ENCODE measurements at regions not wholly inside any gene's neighbourhood (a gene's known extent, or its start where the extent isn't known, plus 50 kb on each side); places are given as distances from the start of the nearest gene placed in this dataset.

- no peak for TF ChIP-seq CTCF (IDR thresholded peaks at IDR 0.05; ENCODE audit: poor library complexity)
- TF ChIP-seq EZH2 (IDR thresholded peaks at IDR 0.05; ENCODE audit: borderline replicate concordance) = no peak
- TF ChIP-seq EZH2phosphoT487 (IDR thresholded peaks at IDR 0.05; ENCODE audit: low read depth, severe bottlenecking, unreplicated experiment) = no peak
- Histone ChIP-seq H3K27me3 (no peaks in the 10 kb centered on the region), H3K9me3 (ENCODE audit: low read depth) (no peaks in the 10 kb centered on the region), H3K36me3 (replicated peaks; ENCODE audit: insufficient read depth, low read depth) (no peaks in the 10 kb centered on the region), H4K20me1 (ENCODE audit: insufficient read depth, poor library complexity, severe bottlenecking) (no peaks in the 10 kb centered on the region), H3K4me3 (no peak overlapping the region), H3K4me2 (no peak overlapping the region), H3K27ac (no peak overlapping the region), H2AFZ (no peak overlapping the region), H3K79me2 (no peaks in the 10 kb centered on the region), H3K9me2 (replicated peaks; ENCODE audit: insufficient read depth) (no peaks in the 10 kb centered on the region), H3K4me1 (ENCODE audit: insufficient read depth) (no peaks in the 10 kb centered on the region)
- no peak for DNase-seq (ENCODE audit: low spot score)
- 90% methylated on average over 1 of the region's 1 CpG for WGBS (ENCODE audit: low lambda C conversion rate, missing lambda C conversion rate)
These were observed 239.4 kb downstream of the KCNJ2 start for GRCh38 chr17:70408768-70409167.

- Histone ChIP-seq H3K9me3 (ENCODE audit: low read depth) (no peaks in the 10 kb centered on the region), H3K27ac (no peak overlapping the region), H4K20me1 (ENCODE audit: insufficient read depth, poor library complexity, severe bottlenecking) (no peaks in the 10 kb centered on the region), H3K4me2 (no peak overlapping the region), H3K9me2 (replicated peaks; ENCODE audit: insufficient read depth) (no peaks in the 10 kb centered on the region), H3K4me1 (ENCODE audit: insufficient read depth) (no peaks in the 10 kb centered on the region), H2AFZ (no peak overlapping the region), H3K27me3 (no peaks in the 10 kb centered on the region), H3K36me3 (replicated peaks; ENCODE audit: insufficient read depth, low read depth) (no peaks in the 10 kb centered on the region), H3K4me3 (no peak overlapping the region), H3K79me2 (no peaks in the 10 kb centered on the region)
- DNase-seq (ENCODE audit: low spot score) = no peak
- TF ChIP-seq CTCF (IDR thresholded peaks at IDR 0.05; ENCODE audit: poor library complexity) = no peak
- TF ChIP-seq EZH2phosphoT487 (IDR thresholded peaks at IDR 0.05; ENCODE audit: low read depth, severe bottlenecking, unreplicated experiment) = no peak
- TF ChIP-seq EZH2 (IDR thresholded peaks at IDR 0.05; ENCODE audit: borderline replicate concordance) = no peak
- 49% methylated on average over 3 of the region's 3 CpGs for WGBS (ENCODE audit: low lambda C conversion rate, missing lambda C conversion rate)
These were observed 245.0 kb downstream of the KCNJ2 start for GRCh38 chr17:70414300-70414699.

GRCh38 chr17:70420861-70421445 lies 251.6 kb downstream of the KCNJ2 start:
- H3K9me2 ChIP-seq (replicated peaks; ENCODE audit: insufficient read depth) = no peaks in the 10 kb centered on the region
- no peak for DNase-seq (ENCODE audit: low spot score)
- no peak overlapping the region for H2AFZ ChIP-seq
- no peaks in the 10 kb centered on the region for H3K79me2 ChIP-seq
- no peaks in the 10 kb centered on the region for H4K20me1 ChIP-seq (ENCODE audit: insufficient read depth, poor library complexity, severe bottlenecking)
- no peaks in the 10 kb centered on the region for H3K9me3 ChIP-seq (ENCODE audit: low read depth)
- no peak for TF ChIP-seq EZH2phosphoT487 (IDR thresholded peaks at IDR 0.05; ENCODE audit: low read depth, severe bottlenecking, unreplicated experiment)
- no peak for TF ChIP-seq CTCF (IDR thresholded peaks at IDR 0.05; ENCODE audit: poor library complexity)
- TF ChIP-seq EZH2 (IDR thresholded peaks at IDR 0.05; ENCODE audit: borderline replicate concordance) = no peak
- 94% methylated on average over 2 of the region's 2 CpGs for WGBS (ENCODE audit: low lambda C conversion rate, missing lambda C conversion rate)
- H3K27ac ChIP-seq = no peak overlapping the region
- no peaks in the 10 kb centered on the region for H3K27me3 ChIP-seq
- H3K4me2 ChIP-seq = no peak overlapping the region
- H3K36me3 ChIP-seq (replicated peaks; ENCODE audit: insufficient read depth, low read depth) = no peaks in the 10 kb centered on the region
- H3K4me3 ChIP-seq = no peak overlapping the region
- H3K4me1 ChIP-seq (ENCODE audit: insufficient read depth) = peaks cover 7% of the 10 kb centered on the region

- Histone ChIP-seq H3K27me3 (no peaks in the 10 kb centered on the region), H3K4me1 (ENCODE audit: insufficient read depth) (peaks cover 7% of the 10 kb centered on the region), H3K36me3 (replicated peaks; ENCODE audit: insufficient read depth, low read depth) (no peaks in the 10 kb centered on the region), H3K4me2 (no peak overlapping the region), H3K9me3 (ENCODE audit: low read depth) (no peaks in the 10 kb centered on the region), H3K4me3 (no peak overlapping the region), H3K79me2 (no peaks in the 10 kb centered on the region), H4K20me1 (ENCODE audit: insufficient read depth, poor library complexity, severe bottlenecking) (no peaks in the 10 kb centered on the region), H3K27ac (no peak overlapping the region), H3K9me2 (replicated peaks; ENCODE audit: insufficient read depth) (no peaks in the 10 kb centered on the region), H2AFZ (no peak overlapping the region)
- DNase-seq (ENCODE audit: low spot score) = no peak
- TF ChIP-seq EZH2 (IDR thresholded peaks at IDR 0.05; ENCODE audit: borderline replicate concordance) (no peak), CTCF (IDR thresholded peaks at IDR 0.05; ENCODE audit: poor library complexity) (no peak), EZH2phosphoT487 (IDR thresholded peaks at IDR 0.05; ENCODE audit: low read depth, severe bottlenecking, unreplicated experiment) (no peak)
These were observed 253.5 kb downstream of the KCNJ2 start for GRCh38 chr17:70422862-70423261.

Measured in hepatocyte (in vitro differentiated cells).